GM10266 (cell line): ENCODE measurements at regions not wholly inside any gene's neighbourhood (a gene's known extent, or its start where the extent isn't known, plus 50 kb on each side); places are given as distances from the start of the nearest gene placed in this dataset.

Source experiments
- DNase-seq: peaks from one replicate; pipeline ENCODE4 v3.0.0; 2012; ENCODE audit errors: extremely low spot score
- TF ChIP-seq, protein P1 (sequence below): IDR thresholded peaks from 2 replicates; pipeline ENCODE4 v1.5.1; 2012; ENCODE audit warnings: mild to moderate bottlenecking, low read depth; ENCODE audit not compliant: control insufficient read depth, insufficient read depth; ENCODE audit errors: missing control alignments

DNA sequence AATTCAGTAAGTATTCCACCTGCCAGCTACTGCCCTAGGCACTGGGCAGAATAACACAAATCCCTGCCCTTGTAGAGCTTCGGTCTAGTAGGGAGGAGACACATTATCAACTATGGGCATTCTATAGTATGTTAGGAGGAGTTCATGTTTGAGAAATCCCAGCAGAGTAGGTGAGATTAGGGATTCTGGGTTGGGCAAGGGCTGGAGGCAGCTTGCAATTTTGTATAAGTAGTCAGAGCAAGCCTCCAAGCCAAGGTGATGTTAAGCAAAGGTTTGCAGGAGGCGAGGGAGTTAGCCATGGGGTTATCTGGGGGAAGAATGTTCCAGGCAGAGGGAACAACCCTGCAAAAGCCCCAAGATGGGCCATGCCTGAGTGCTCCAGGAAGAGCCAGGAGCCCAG is 187.9 kb upstream of the HS6ST1 start:
- TF ChIP-seq, protein P1, sequence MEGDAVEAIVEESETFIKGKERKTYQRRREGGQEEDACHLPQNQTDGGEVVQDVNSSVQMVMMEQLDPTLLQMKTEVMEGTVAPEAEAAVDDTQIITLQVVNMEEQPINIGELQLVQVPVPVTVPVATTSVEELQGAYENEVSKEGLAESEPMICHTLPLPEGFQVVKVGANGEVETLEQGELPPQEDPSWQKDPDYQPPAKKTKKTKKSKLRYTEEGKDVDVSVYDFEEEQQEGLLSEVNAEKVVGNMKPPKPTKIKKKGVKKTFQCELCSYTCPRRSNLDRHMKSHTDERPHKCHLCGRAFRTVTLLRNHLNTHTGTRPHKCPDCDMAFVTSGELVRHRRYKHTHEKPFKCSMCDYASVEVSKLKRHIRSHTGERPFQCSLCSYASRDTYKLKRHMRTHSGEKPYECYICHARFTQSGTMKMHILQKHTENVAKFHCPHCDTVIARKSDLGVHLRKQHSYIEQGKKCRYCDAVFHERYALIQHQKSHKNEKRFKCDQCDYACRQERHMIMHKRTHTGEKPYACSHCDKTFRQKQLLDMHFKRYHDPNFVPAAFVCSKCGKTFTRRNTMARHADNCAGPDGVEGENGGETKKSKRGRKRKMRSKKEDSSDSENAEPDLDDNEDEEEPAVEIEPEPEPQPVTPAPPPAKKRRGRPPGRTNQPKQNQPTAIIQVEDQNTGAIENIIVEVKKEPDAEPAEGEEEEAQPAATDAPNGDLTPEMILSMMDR, result no peak
- DNase-seq, result no peak

DNA sequence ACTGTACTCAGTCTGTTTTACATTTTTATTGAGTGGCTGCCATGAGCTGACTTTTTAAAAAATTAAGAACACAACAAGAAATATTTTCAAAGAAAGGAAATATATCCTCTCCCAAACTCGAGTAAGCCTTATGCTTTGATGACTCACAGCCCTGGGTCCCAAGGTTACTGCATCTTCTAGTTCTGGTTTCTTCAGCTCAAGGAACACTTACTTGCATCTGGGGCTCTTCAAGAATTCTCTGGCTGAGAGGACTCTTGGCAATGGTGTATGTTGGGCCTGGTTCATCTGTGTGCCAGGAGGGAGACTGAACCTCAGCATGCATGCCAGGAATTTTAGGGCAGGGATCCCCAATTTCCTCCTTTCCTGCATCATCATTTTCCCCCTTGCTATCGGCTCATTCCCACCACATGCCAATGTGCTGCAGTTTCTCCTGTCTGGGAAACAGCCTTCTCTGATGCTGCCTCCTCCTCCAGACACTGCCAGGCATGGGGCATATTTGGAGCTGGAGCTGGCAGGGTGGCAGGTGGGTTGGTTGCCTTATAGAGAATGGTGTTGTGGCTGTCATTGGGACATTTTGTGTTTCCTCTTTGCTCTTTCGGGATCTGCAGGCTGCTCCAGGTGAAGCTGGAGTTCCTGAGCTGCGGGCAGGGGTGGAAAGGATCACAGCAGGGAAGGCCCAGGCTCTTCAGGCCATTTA is 192.2 kb upstream of the HS6ST1 start:
- DNase-seq, result no peak
- TF ChIP-seq, protein P1, result no peak

DNA sequence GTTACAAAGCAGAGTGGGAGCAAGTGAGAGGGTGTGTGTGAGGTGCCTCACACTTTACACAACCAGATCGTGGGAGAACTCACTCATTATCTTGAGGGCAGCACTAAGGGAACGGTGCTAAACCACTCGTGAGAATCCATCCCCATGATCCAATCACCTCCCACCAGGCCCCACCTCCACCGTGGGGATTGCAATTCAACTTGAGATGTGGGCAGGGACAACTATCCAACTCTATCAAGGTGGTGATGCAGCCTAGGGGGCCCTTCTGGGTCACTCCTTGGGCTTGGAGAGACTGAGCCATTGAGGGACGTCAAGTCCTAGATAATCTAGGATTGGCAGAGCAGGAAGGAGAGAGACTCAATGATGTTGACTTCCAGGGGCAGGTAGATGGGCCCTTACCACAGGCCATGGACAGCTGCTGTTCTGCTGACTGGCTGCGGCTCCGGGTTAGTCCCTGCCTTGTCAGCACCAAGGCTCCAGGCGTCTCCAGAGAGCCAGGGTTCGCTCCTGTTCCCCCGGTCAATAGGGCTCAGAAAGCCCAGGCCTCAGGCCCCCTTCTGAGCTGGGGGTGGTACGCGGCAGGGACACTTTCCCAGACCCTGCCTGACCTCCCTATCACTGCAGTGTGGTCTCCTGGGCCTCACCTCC is 193.2 kb upstream of the HS6ST1 start:
- no peak for DNase-seq
- TF ChIP-seq, protein P1, result no peak

DNA sequence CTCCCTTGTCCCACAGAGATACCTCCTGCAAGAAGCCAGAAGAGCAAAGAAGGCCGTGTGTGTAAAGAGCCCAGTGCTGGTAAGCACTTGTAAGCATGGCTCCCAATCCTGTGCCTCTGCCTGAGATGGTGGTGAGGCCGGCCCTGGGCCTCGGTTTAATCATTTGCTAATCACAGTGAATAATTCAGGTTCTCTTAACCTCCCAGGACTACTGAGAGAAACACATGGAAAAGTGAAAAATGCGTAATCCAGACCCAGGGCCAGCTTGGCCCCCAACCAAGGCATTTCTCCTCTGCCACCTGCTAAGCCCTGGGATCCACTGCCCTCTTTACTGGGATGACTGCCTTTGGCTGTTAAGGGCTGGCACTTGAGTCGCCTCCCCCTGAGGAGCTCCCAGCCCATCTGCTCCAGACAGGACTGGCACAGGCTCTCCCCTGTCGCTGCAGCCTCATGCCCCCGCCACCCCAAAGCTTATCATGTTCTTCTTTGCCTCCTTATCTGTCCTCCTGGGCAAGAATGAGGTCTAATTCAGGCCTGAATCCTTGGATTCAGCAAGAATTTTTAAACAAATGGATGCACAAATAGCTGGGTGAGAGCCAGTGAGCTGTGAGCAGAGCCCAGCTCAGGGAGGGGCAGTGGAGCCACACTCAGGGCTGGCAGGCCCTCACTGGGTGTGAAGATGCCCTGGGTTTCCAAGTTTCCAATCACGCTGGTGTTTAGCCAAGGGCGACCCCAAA is 193.9 kb upstream of the HS6ST1 start:
- no peak for DNase-seq
- TF ChIP-seq, protein P1, result no peak

DNA sequence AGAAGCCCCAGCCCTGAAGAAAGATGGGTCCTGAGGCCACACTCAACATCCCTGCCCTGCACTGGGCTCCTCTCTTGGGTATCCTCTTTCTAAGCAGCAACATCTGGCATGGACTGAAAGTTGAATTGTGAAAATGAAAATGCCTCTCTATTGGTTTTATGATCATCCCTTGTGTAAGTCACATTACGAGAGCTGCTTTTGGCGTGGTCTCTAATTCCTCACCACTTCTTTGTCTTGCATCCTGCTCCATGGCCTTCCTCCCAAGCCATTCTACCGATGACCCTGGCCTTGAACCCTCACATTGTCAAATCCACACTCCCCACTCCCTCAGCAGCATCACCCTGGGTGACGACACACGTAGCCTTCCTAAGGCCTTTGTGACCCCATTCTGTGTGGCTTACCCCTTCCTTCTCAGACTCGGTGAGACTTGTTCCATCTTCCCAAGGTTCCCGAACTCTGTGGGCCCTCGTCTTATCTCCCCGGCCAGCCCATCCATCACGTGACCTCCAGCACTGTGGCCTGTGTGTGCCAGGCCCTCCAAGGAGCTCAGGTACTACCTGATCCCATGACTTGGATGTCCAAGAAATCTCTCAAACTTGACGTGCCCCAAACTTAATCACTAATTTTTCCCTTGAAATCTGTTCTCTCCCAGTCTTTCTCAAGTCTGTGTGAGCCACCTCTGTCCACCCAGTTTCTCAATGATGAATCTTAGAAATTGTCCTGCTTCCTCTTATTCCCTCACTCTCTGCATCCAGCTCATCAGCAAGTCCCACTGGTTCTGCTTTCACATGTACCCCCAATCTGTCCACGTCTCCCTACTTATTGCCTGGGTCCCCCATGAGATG is 194.7 kb upstream of the HS6ST1 start:
- DNase-seq, result no peak
- TF ChIP-seq, protein P1, result no peak

DNA sequence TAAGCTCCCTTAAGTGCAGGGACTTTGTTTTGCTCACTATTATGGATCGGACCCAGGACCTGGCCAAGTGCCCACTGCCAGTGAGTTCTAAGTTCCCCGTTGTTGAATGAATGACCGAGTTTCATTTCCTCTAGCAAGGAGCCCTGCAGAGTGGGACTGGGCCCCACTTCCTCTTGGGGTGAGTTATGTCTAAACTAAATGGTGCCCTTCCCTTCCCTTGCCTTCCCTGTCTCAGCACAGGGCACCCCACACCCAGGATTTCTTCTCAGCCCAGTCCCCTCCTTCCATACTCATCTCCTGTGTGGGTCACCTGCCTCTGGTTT is 195.3 kb upstream of the HS6ST1 start:
- TF ChIP-seq, protein P1, result no peak
- DNase-seq, result no peak
